HCT116 (cell line): ENCODE measurements at regions not wholly inside any gene's neighbourhood (a gene's known extent, or its start where the extent isn't known, plus 50 kb on each side); places are given as distances from the start of the nearest gene placed in this dataset.

Source experiments
- ATAC-seq: fragments of 200-7000 bp; cut with Tn5 transposase; 2 replicates; pipeline ENCODE4 v1.9.1; 2020; ENCODE audit warnings: mild to moderate bottlenecking, moderate library complexity
- BruUV-seq: library from RNA; stranded (reverse); fragments of 400-500 nt; replicated peaks from 2 replicates; lab custom pipeline; 2021; lab: Mats Ljungman, UMichigan
- CTCF ChIA-PET: fragments of 300-600 bp; sonication (Branson Sonifier 250); formaldehyde crosslinking; loops from one replicate; lab custom pipeline; 2021; ENCODE audit warnings: antibody characterized with exemption; lab: Charles Lee
- POLR2A ChIA-PET: fragments of 300-600, 350-600 bp; sonication (Branson Sonifier 250); formaldehyde crosslinking; loops from one replicate; lab custom pipeline; 2021; ENCODE audit warnings: antibody characterized with exemption; lab: Charles Lee
- RAD21 ChIA-PET, 2 experiments: fragments of 300-600 bp; sonication (Branson Sonifier 250); formaldehyde crosslinking; loops; one replicate each; lab custom pipeline; 2023; ENCODE audit warnings: low total read pairs in 2 of 2; ENCODE audit not compliant: uncharacterized antibody in 2 of 2, unreplicated experiment in 2 of 2, low non-redundant PET in 1 of 2; lab: Charles Lee
- DNase-seq: peaks from one replicate; pipeline ENCODE4 v3.0.0-alpha.2; 2010; ENCODE audit warnings: low read depth, low spot score
- H2AFZ ChIP-seq: fragments of 200-600 bp; shearing (Covaris generic), sonication (generic); 2 replicates; pipeline ENCODE4 v1.6.1; 2017; ENCODE audit warnings: low read depth, mixed run types, mixed read lengths, antibody characterized with exemption, low read length; ENCODE audit not compliant: poor library complexity, severe bottlenecking
- H3K27ac ChIP-seq: 2 replicates; pipeline ENCODE4 v1.5.1; 2012; ENCODE audit warnings: low read depth, low read length
- H3K27me3 ChIP-seq: fragments of 200-600 bp; sonication (generic); 2 replicates; pipeline ENCODE4 v1.6.1; 2016; ENCODE audit warnings: mixed run types, low read length, mixed read lengths; ENCODE audit not compliant: insufficient read depth
- H3K36me3 ChIP-seq, 2 experiments: fragments of 200-500 bp in 1 of 2; fragments of 200-600 bp in 1 of 2; sonication (Bioruptor generic) in 1 of 2; sonication (generic) in 1 of 2; 2 replicates each; pipeline versions ENCODE4 v1.5.1 to v1.6.1; 2014 to 2016; ENCODE audit warnings: low read length in 2 of 2, inconsistent platforms in 1 of 2, mixed read lengths in 1 of 2, mixed run types in 1 of 2; ENCODE audit not compliant: insufficient read depth in 2 of 2, control insufficient read depth in 1 of 2
- H3K4me1 ChIP-seq, 2 experiments: fragments of 200-600 bp in 1 of 2; sonication (generic) in 1 of 2; 2 replicates each; pipeline versions ENCODE4 v1.5.1 to v1.6.1; 2012 to 2017; ENCODE audit warnings: low read length in 2 of 2, inconsistent platforms in 1 of 2, mild to moderate bottlenecking in 1 of 2, mixed read lengths in 1 of 2, mixed run types in 1 of 2, moderate library complexity in 1 of 2; ENCODE audit not compliant: insufficient read depth in 2 of 2, control insufficient read depth in 1 of 2
- H3K4me2 ChIP-seq: fragments of 200-600 bp; sonication (generic); 2 replicates; pipeline ENCODE4 v1.6.1; 2017; ENCODE audit warnings: mixed run types, low read length, mixed read lengths
- H3K4me3 ChIP-seq, 2 experiments: fragments of 200-600 bp in 1 of 2; sonication (generic) in 1 of 2; replicated peaks in 1 of 2; 2 replicates each; pipeline ENCODE4 v1.5.1; 2011 to 2016; ENCODE audit warnings: low read length in 2 of 2, control low read depth in 1 of 2, low read depth in 1 of 2, mild to moderate bottlenecking in 1 of 2, mixed read lengths in 1 of 2, mixed run types in 1 of 2
- H3K79me2 ChIP-seq: fragments of 200-600 bp; sonication (generic); 2 replicates; pipeline ENCODE4 v1.6.1; 2017; ENCODE audit warnings: mild to moderate bottlenecking, mixed run types, low read length, moderate library complexity, mixed read lengths; ENCODE audit not compliant: insufficient read depth
- H3K9ac ChIP-seq: fragments of 200-600 bp; sonication (generic); 2 replicates; pipeline ENCODE4 v1.6.1; 2016; ENCODE audit warnings: low read length, mixed read lengths
- H3K9me2 ChIP-seq: fragments of 200-600 bp; sonication (generic), shearing (Covaris generic); 2 replicates; pipeline ENCODE4 v1.6.1; 2017; ENCODE audit warnings: mixed run types, mild to moderate bottlenecking, moderate library complexity; ENCODE audit not compliant: insufficient read depth
- H3K9me3 ChIP-seq, 2 experiments: fragments of 200-500 bp in 1 of 2; fragments of 200-600 bp in 1 of 2; sonication (Bioruptor generic) in 1 of 2; sonication (generic) in 1 of 2; 2 replicates each; pipeline ENCODE4 v1.6.1; 2014 to 2017; ENCODE audit warnings: low read length in 2 of 2, mixed read lengths in 2 of 2, inconsistent platforms in 1 of 2, low read depth in 1 of 2, mild to moderate bottlenecking in 1 of 2, mixed run types in 1 of 2, moderate library complexity in 1 of 2; ENCODE audit not compliant: control insufficient read depth in 1 of 2, insufficient read depth in 1 of 2
- H4K20me1 ChIP-seq: fragments of 200-600 bp; sonication (generic), shearing (Covaris generic); 2 replicates; pipeline ENCODE4 v1.6.1; 2017; ENCODE audit warnings: mixed run types, mild to moderate bottlenecking, moderate library complexity; ENCODE audit not compliant: insufficient read depth
- ATF3 ChIP-seq: IDR thresholded peaks from 2 replicates; pipeline ENCODE4 v1.6.1; 2012
- CBX3 ChIP-seq: IDR thresholded peaks from 2 replicates; pipeline ENCODE4 v1.6.1; 2012; ENCODE audit warnings: low read depth
- CEBPB ChIP-seq: IDR thresholded peaks from 2 replicates; pipeline ENCODE4 v1.6.1; 2012; ENCODE audit warnings: low read depth
- EGR1 ChIP-seq: IDR thresholded peaks from 2 replicates; pipeline ENCODE4 v1.6.1; 2012; ENCODE audit warnings: low read depth
- EZH2 ChIP-seq: fragments of 200-600 bp; sonication (generic); IDR thresholded peaks from 2 replicates; pipeline ENCODE4 v1.6.1; 2017; ENCODE audit warnings: antibody characterized with exemption, mixed run types
- FOSL1 ChIP-seq: IDR thresholded peaks from 2 replicates; pipeline ENCODE4 v1.6.1; 2012; ENCODE audit warnings: low read depth
- JUND ChIP-seq: IDR thresholded peaks from 2 replicates; pipeline ENCODE4 v1.6.1; 2012
- MAX ChIP-seq: IDR thresholded peaks from 2 replicates; pipeline ENCODE4 v1.6.1; 2012
- POLR2AphosphoS5 ChIP-seq: IDR thresholded peaks from 2 replicates; pipeline ENCODE4 v1.6.1; 2011; ENCODE audit warnings: mild to moderate bottlenecking, low read depth, low read length, moderate library complexity
- RAD21 ChIP-seq: IDR thresholded peaks from 2 replicates; pipeline ENCODE4 v1.6.1; 2012; ENCODE audit warnings: low read depth, mild to moderate bottlenecking
- REST ChIP-seq: IDR thresholded peaks from 2 replicates; pipeline ENCODE4 v1.6.1; 2012; ENCODE audit warnings: low read depth
- TCF7L2 ChIP-seq: IDR thresholded peaks from 2 replicates; pipeline ENCODE4 v1.7.0; 2011; ENCODE audit warnings: borderline replicate concordance, inconsistent platforms; ENCODE audit not compliant: insufficient read depth, insufficient read length; ENCODE audit errors: extremely low read depth
- ZBTB33 ChIP-seq: IDR thresholded peaks from 2 replicates; pipeline ENCODE4 v1.6.1; 2011; ENCODE audit warnings: mild to moderate bottlenecking, low read length, moderate library complexity; ENCODE audit not compliant: insufficient replicate concordance; ENCODE audit errors: extremely low read depth
- ZNF274 ChIP-seq: fragments of 200-500 bp; sonication (Bioruptor generic); IDR thresholded peaks from 2 replicates; pipeline ENCODE4 v1.6.1; 2014; ENCODE audit warnings: mild to moderate bottlenecking, low read depth, low read length, inconsistent platforms
- intact Hi-C: fragments of 100-400 bp; cut with micrococcal nuclease; formaldehyde crosslinking; loops from 2 replicates; pipeline ENCODE4 v1.10.0; 2022

GRCh38 chr5:160500786-160501779 is 79.4 kb downstream of the PTTG1 start:
- Histone ChIP-seq H3K27me3 (0 out of 2 replicates have a peak, but pooled peaks cover 9% of the 10 kb centered on the region), H3K27ac (no peak overlapping the region), H3K4me3 (no peak overlapping the region), H4K20me1 (no peaks in the 10 kb centered on the region), H3K9me3 (no peaks in the 10 kb centered on the region), H3K79me2 (no peaks in the 10 kb centered on the region), H3K36me3 (no peaks in the 10 kb centered on the region), H2AFZ (no peak overlapping the region), H3K4me2 (no peak overlapping the region), H3K9ac (no peak overlapping the region), H3K9me2 (no peaks in the 10 kb centered on the region), H3K4me1 (no peaks in the 10 kb centered on the region)
- POLR2A ChIA-PET = no interaction called here
- BruUV-seq = no TSS peak
- ATAC-seq (no peak), DNase-seq (no peak)
- intact Hi-C loops = no loop called here
- RAD21 ChIA-PET = no interaction called here
- CTCF ChIA-PET = no interaction called here
- TF ChIP-seq ZNF274 (no peak), MAX (no peak), CBX3 (no peak)

DNA sequence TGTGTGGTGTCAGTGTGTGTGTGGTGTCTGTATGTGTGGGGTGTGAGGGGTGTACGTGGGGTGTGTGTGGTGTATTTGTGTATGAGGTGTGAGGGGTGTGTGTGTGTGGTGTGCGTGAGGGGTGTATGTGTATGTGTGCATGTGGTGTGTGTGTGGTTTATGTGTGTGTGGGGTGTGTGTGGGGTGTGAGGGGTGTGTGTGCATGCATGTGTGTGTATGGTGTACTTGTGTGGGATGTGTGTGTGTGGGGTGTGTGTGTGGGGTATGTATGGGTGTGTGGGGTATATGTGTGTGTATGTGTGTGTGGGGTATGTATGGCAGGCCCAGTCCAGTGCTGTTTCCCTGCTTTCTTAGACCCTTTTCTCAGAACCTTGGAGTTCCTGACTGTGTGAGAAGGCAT is 83.3 kb downstream of the PTTG1 start:
- H3K79me2 ChIP-seq = no peaks in the 10 kb centered on the region
- ChIA-PET RAD21 (no interaction called here), CTCF (no interaction called here), POLR2A (no interaction called here)
- H4K20me1 ChIP-seq = no peaks in the 10 kb centered on the region
- no peaks in the 10 kb centered on the region for H3K9me3 ChIP-seq
- H3K4me3 ChIP-seq = no peak overlapping the region
- BruUV-seq = no TSS peak
- no peaks in the 10 kb centered on the region for H3K9me2 ChIP-seq
- H3K9ac ChIP-seq = no peak overlapping the region
- intact Hi-C loops = no loop called here
- no peak for ATAC-seq
- H3K4me2 ChIP-seq = no peak overlapping the region
- H3K4me1 ChIP-seq = no peaks in the 10 kb centered on the region
- 0 out of 2 replicates have a peak, but pooled peaks cover 11% of the 10 kb centered on the region for H3K27me3 ChIP-seq
- no peak overlapping the region for H2AFZ ChIP-seq
- no peak overlapping the region for H3K27ac ChIP-seq
- no peak for DNase-seq
- no peaks in the 10 kb centered on the region for H3K36me3 ChIP-seq
- TF ChIP-seq TCF7L2 (no peak), JUND (no peak), EZH2 (no peak), ZBTB33 (no peak), CEBPB (no peak), RAD21 (no peak), ATF3 (no peak), POLR2AphosphoS5 (no peak), FOSL1 (no peak), REST (no peak), EGR1 (no peak)
